SK-N-SH treated with all-trans-retinoic acid at 6 μM for 48 hours (cell line): ENCODE measurements at regions not wholly inside any gene's neighbourhood (a gene's known extent, or its start where the extent isn't known, plus 50 kb on each side); places are given as distances from the start of the nearest gene placed in this dataset.
"Not testable (repeated sequence)": the region's sequence is repeated elsewhere in the genome, so short reads cannot be mapped to it uniquely, and the experiment has no call there.

ENCODE experiments used
- ARNTL ChIP-seq: fragments of 450-650 bp; formaldehyde crosslinking; IDR thresholded peaks from 2 replicates; pipeline ENCODE4 v1.5.0; 2020; ENCODE audit warnings: low read depth, mild to moderate bottlenecking, moderate library complexity, borderline replicate concordance
- CSDC2 ChIP-seq: fragments of 250-450 bp; sonication (Bioruptor Pico); IDR thresholded peaks from 2 replicates; pipeline ENCODE4 v1.5.0; 2020; ENCODE audit warnings: mild to moderate bottlenecking, moderate library complexity
- ESRRG ChIP-seq: fragments of 250-450 bp; sonication (Bioruptor Pico); IDR thresholded peaks from 2 replicates; pipeline ENCODE4 v1.6.1; 2021; ENCODE audit warnings: mild to moderate bottlenecking
- GLIS3 ChIP-seq: fragments of 250-450 bp; sonication (Bioruptor Pico); IDR thresholded peaks from 2 replicates; pipeline ENCODE4 v1.5.0; 2020; ENCODE audit warnings: mild to moderate bottlenecking, moderate library complexity
- PPARA ChIP-seq: fragments of 250-450 bp; sonication (Bioruptor Pico); IDR thresholded peaks from 2 replicates; pipeline ENCODE4 v1.5.0; 2020; ENCODE audit warnings: mild to moderate bottlenecking, borderline replicate concordance
- RARB ChIP-seq: fragments of 250-450 bp; sonication (Bioruptor Pico); IDR thresholded peaks from 2 replicates; pipeline ENCODE4 v1.8.0; 2021; ENCODE audit warnings: mild to moderate bottlenecking, moderate library complexity
- TCF4 ChIP-seq: fragments of 250-450 bp; sonication (Bioruptor Pico); IDR thresholded peaks from 2 replicates; pipeline ENCODE4 v1.8.0; 2021; ENCODE audit warnings: mild to moderate bottlenecking, moderate library complexity, borderline replicate concordance
- TOX ChIP-seq: fragments of 250-450 bp; sonication (Bioruptor Pico); IDR thresholded peaks from 2 replicates; pipeline ENCODE4 v1.8.0; 2021; ENCODE audit warnings: mild to moderate bottlenecking, moderate library complexity, borderline replicate concordance
- ZC3H10 ChIP-seq: fragments of 250-450 bp; sonication (Bioruptor Pico); IDR thresholded peaks from 2 replicates; pipeline ENCODE4 v1.5.1; 2021; ENCODE audit warnings: mild to moderate bottlenecking, moderate library complexity
- ZFP3 ChIP-seq: fragments of 250-450 bp; sonication (Bioruptor Pico); IDR thresholded peaks from 2 replicates; pipeline ENCODE4 v1.5.0; 2020; ENCODE audit warnings: mild to moderate bottlenecking, moderate library complexity
- ZFP30 ChIP-seq: fragments of 450-650 bp; formaldehyde crosslinking; IDR thresholded peaks from 2 replicates; pipeline ENCODE4 v1.5.0; 2022; ENCODE audit warnings: mild to moderate bottlenecking, moderate library complexity
- ZNF565 ChIP-seq: fragments of 450-650 bp; formaldehyde crosslinking; conservative IDR thresholded peaks from 2 replicates; pipeline ENCODE4 v1.5.0; 2020; ENCODE audit warnings: low read depth, mild to moderate bottlenecking, moderate library complexity
- ZNF8 ChIP-seq: fragments of 450-650 bp; formaldehyde crosslinking; IDR thresholded peaks from 2 replicates; pipeline ENCODE4 v1.5.0; 2020; ENCODE audit warnings: mild to moderate bottlenecking, moderate library complexity
- TF ChIP-seq, protein P1 (sequence below): fragments of 250-450 bp; sonication (Bioruptor Pico); IDR thresholded peaks from 2 replicates; pipeline ENCODE4 v1.5.1; 2020; ENCODE audit warnings: low read depth, mild to moderate bottlenecking, moderate library complexity

- TF ChIP-seq RARB (CRISPR knock-in tag); ZNF8 (CRISPR knock-in tag); ZC3H10; ARNTL (CRISPR knock-in tag); ZNF565 (CRISPR knock-in tag); ZFP3 (CRISPR knock-in tag); CSDC2 (CRISPR knock-in tag); TCF4 (CRISPR knock-in tag); GLIS3 (CRISPR knock-in tag); ESRRG; PPARA (CRISPR knock-in tag); ZFP30; TOX (CRISPR knock-in tag): not testable (repeated sequence)
- TF ChIP-seq, protein P1, sequence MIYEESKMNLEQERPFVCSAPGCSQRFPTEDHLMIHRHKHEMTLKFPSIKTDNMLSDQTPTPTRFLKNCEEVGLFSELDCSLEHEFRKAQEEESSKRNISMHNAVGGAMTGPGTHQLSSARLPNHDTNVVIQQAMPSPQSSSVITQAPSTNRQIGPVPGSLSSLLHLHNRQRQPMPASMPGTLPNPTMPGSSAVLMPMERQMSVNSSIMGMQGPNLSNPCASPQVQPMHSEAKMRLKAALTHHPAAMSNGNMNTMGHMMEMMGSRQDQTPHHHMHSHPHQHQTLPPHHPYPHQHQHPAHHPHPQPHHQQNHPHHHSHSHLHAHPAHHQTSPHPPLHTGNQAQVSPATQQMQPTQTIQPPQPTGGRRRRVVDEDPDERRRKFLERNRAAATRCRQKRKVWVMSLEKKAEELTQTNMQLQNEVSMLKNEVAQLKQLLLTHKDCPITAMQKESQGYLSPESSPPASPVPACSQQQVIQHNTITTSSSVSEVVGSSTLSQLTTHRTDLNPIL (CRISPR knock-in tag) = not testable (repeated sequence)
Observed at GRCh38 chr2:224148058-224148457, 109.0 kb upstream of the SERPINE2 start.
